NCI-H460 (cell line): ENCODE measurements at regions not wholly inside any gene's neighbourhood (a gene's known extent, or its start where the extent isn't known, plus 50 kb on each side); places are given as distances from the start of the nearest gene placed in this dataset.

Source experiments
- DNase-seq: peaks from one replicate; pipeline ENCODE4 v3.0.0-alpha.2; 2016; ENCODE audit warnings: low read depth; ENCODE audit errors: extremely low read depth

GRCh38 chr14:49527221-49527620, 59.0 kb downstream of the RPS29 start:
- no peak for DNase-seq

DNA sequence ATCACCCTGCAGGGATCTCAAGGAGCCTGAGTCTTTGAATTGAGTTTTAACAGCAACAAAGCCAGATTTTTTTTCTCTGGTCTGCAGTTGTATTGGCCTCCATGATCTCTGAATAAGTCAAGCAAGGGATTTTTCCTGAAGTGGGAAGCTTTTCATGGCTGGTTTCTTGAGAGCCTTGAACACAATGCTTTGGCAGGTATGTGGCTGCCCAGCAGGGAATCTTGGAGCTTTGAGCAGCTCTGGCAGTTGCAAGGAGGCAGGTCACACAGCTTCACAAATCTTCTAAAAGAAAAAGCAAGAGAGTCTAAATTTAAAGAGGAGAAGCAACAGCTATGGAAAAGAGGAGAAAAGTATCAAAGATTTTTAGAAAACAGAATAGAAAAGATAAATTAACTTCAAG, 60.1 kb downstream of the RPS29 start:
- DNase-seq: no peak

GRCh38 chr14:49516286-49516685, 69.9 kb downstream of the RPS29 start:
- DNase-seq: no peak

- DNase-seq: no peak
These were observed 73.6 kb downstream of the RPS29 start for GRCh38 chr14:49512571-49512970.

DNA sequence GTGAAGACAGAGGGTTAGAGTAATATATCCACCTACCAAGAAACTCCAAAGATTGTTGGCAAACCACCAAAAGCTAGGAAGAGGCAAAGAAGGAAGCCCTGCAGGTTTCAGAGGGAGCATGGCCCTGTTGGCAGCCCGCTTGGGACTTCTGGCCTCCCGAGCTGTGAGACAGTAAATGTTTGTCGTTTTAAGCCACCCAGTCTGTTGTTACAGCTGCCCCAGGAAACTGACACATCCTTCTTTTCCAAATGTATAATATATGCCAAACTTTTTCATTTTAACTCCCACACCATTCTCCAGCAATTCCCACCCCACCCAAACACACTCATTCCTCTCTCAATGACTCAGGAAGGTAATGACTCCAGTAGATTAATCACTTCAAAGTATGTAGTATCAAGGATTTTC, 74.0 kb downstream of the RPS29 start:
- no peak for DNase-seq

DNA sequence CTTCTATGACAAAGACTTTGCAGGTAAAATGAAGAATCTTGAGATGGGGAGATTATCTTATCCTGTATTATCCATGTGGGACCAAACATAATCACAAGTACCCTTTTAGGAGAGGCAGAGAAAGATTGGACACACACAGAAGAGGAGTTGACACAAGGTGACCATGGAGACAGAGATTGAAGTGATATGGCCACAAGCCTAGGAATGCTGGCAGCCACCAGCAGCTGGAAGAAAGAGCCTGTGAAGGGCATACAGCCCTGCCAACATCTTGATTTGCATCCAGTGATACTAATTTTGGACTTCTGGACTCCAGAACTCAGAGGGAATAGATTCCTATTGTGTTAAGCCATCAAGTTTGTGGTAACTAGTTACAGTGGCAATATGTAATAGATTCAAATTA, 78.1 kb downstream of the RPS29 start:
- no peak for DNase-seq

- DNase-seq: no peak
These were observed 79.5 kb downstream of the RPS29 start for GRCh38 chr14:49506650-49507049.

DNA sequence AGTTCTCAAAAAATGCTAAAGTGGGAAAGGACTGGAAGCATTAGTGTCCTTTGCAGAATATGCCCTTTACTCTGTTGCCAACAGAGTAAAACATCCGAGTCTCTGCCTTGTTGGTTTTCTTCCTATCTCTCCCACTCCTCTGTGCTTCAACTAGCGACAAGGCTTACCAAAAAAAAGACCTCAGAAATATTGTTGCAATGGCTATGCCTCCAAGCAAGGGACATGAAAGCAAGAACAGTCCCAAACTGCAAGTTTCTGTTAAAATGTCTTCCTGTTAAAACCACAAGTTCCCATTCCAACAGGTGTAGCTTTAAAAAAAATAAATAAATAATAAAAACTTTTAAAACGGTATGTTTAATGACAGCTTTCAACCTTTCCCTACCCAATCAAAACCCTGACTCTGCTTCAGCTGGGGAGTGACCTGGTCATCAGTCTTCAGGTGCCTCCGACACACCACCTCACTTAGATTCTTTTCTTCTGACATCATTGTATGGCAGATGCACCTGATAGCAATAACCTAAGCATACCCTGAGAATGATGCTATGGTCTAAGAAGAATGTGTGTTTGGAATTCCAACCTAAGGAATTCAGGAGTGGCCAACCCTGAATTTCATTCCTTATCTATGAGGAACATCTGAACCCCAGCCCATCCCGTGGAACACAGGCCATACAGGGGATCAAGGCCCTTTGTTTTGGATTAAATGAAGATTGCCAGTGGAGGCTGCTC, 81.0 kb downstream of the RPS29 start:
- no peak for DNase-seq

DNA sequence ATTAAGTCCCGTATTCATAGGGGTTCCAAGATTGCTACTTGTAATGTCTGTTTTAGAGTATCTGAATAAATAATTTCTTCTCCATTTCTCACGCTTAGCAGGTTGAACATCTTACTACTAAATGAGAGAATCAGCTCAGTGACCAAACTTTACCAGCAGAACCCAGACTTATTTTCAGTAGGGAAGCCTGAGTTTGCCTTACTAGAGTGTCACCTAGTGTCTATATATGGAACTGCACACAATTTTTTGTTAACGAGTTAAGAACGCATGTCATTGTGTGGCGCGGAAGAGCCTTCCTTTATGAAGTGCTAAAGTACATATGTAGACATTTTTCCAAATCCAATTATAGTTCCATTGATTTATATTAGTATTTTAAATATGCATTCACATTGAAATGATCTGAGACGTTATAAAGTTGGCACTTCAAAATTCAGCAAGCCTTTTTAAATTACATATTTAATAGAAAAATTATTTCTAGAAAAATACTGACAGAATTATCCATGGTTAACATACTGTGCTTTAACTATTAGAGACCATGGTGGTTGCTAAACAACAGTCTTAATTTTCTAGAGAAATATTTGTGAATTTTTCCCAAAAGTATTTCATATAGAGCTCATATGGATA, 88.3 kb downstream of the RPS29 start:
- peak; percentile 63 for DNase-seq

DNA sequence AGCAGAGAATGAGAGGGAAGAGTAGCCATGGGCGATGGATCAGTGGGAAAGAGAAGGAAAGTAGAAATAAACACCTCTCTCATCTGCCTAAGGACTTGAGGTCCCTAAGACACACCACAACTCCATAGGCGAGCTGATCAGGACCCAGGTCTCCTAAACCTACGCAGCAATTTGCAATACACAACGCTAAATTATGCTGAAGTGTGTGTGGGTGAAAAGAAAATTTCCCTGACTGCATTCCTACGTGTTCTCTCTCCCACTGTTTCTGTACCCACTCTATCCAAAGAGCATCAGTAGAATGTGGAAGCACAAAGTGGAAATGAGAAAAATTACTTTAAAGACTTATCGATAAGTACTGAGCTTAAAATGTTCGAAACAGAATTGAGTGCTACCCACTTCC, 88.9 kb downstream of the RPS29 start:
- no peak for DNase-seq

DNA sequence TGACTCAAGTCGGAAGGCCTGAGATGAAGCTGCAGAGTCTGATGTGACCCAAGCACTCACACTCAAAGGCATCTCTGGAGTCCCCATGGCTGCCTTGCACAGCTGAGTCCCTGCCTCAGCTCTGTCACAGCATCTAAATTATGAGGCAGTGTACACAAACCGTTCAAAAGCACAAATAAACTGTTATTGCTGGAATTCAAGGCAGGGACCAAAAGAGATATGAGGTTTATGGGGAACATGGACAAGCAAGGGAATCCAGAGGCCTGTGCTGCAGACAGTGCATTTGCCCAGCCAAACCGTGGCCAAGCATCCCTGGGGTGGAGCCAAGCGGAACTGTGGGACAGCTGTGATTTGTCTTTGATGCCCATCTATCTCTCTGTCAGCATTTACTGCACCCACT, 91.3 kb downstream of the RPS29 start:
- no peak for DNase-seq

DNA sequence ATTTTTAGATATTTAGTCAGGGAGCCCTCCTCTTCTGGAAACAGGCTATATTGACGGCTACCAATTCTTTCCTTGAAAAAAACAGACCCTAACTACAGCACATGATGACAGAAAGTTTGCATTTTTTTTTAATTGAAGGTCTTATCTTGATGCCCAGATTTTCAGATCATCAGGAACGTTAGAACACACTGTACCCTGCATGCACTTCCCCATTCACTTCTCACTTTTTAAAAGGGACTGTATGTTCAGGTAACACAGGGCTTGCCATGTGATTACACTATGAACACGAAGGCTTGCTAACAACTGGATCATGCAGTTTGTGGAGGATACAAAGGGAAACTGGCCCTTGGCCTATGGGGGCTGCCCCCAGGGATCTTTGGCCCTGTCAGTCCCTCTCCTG, 92.6 kb downstream of the RPS29 start:
- DNase-seq: no peak

DNA sequence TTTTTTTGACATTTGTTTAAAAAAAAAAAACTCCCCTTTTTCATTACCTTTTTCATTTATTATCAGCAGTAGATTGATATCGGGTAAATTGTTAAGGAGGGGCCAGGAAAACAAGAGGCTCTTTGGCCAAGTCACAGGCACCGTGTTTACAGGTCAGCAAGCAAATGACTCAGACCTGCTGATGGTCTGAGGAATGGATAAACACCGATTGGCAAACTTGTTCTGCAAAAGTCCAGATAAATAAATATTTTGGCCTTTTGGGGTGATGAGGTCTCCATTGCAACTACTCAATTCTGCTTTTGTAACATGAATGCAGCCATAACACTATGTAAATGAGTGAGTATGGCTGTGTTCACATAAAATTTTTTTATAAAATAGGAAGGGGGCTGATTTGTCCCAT, 94.0 kb downstream of the RPS29 start:
- no peak for DNase-seq

GRCh38 chr14:49489341-49489740, 96.8 kb downstream of the RPS29 start:
- DNase-seq: no peak

- no peak for DNase-seq
These were observed 98.9 kb downstream of the RPS29 start for GRCh38 chr14:49487238-49487637.

GRCh38 chr14:49485290-49485689, 100.9 kb downstream of the RPS29 start:
- DNase-seq: no peak

DNA sequence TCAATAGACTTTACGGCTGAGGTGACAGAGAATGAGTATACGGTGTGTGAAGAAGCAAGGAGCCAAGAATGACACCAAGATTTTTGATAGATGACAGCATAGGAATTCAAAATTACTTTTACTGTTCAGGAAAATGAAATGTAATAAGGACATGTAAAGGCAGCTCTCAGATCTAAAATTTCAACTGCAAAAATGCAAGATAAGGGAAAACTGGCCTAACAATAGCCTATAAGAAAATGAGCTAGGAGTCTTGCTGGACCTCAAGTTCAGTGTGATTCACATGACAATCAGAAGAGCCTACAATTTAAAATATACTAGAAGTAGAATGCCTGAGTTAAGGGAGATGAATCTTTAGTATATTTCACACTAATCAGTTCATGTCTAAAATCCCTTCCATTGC, 102.0 kb downstream of the RPS29 start:
- no peak for DNase-seq

GRCh38 chr14:49483268-49483667, 102.9 kb downstream of the RPS29 start:
- no peak for DNase-seq

DNA sequence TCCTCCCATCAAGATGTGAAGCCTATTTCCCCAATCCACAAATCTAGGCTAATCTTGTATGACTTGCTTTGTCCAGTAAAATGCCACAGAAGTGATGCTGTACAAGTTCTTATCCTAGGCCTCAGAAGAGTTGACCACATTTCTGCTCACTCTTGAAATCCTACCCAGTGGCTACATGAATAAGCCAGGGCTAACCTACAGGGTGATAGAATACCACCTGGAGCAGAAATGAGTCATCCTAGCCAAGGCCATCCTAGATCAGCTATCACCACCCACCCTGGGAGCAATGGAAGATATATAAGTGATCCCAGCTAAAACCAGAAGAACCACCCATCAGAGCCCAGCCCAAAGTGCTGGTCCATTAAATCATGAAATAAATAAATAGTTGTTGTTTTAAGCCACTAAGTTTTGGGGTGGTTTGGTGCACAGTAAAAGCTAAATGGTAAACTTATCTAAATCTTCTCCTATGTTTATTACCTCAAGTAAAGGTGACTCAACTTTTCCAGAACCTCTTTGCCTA, 105.1 kb downstream of the RPS29 start:
- no peak for DNase-seq

- no peak for DNase-seq
These were observed 106.0 kb downstream of the RPS29 start for GRCh38 chr14:49480053-49480760.

DNA sequence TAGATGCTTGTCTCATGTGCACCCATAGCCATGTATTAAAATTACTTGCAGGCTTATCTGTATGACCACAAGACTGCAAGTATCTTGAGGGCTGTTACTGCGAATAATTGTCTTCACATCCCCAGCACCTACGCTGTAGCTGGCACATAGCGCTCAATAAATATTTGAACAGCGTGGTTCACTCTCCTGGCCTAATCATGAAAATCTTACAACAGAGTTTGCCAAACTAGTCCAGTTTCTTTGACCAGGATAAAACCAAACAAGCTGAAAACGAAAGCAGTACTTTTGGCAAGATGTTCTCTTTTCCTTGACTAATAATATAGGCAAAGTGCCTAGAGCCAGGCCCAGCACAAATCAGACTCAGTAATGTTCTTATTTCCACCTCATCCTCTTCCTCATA, 106.7 kb downstream of the RPS29 start:
- no peak for DNase-seq

DNA sequence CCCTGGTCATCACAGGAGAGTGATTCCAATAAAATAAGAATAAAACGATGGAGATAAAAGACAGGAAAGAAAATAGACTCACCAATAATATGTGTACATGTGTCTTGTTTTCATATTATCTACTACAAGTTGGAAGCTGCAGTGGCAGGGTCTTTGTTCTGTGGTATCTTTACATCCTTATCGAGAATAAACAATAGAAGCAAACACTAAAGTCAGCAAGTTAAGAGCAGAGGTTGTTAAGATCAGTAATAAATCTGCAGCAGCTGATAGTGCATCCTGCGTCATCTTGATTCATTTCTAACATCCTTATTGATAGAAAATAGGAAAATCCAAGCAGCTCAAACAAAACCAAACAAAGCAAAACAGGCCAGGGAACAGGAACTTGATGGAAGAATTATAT, 107.4 kb downstream of the RPS29 start:
- DNase-seq: no peak
